Activated T-cell treated with anti-CD3 and anti-CD28 coated beads, Interleukin-2, amount 50 U/mL, for 72 hours (primary cell): ENCODE measurements at regions not wholly inside any gene's neighbourhood (a gene's known extent, or its start where the extent isn't known, plus 50 kb on each side); places are given as distances from the start of the nearest gene placed in this dataset.
A peak's percentile ranks its signal among the peaks of the same experiment; 100 is the strongest.

Experiments used
- ATAC-seq, 2 donors: fragments of 150-1000 bp; cut with Tn5 transposase; replicated peaks in 1 of 2; 2 replicates each; pipeline ENCODE4 v1.10.0; 2021; ENCODE audit warnings: moderate library complexity in 2 of 2, mild to moderate bottlenecking in 1 of 2
- DNase-seq, 2 donors: peaks; one replicate each; pipeline ENCODE4 v3.0.0; 2021 to 2022; ENCODE audit warnings: mixed read lengths in 1 of 2
- H3K27ac Mint-ChIP-seq: one replicate; pipeline ENCODE4 v1.8.0; 2022; ENCODE audit warnings: mild to moderate bottlenecking, moderate library complexity, mixed read lengths
- H3K27me3 Mint-ChIP-seq: one replicate; pipeline ENCODE4 v1.8.0; 2022; ENCODE audit warnings: low read depth, mixed read lengths
- H3K36me3 Mint-ChIP-seq, 2 donors: one replicate each; pipeline ENCODE4 v1.8.0; 2022; ENCODE audit warnings: mixed read lengths in 2 of 2, mild to moderate bottlenecking in 1 of 2; ENCODE audit not compliant: insufficient read depth in 2 of 2
- H3K4me1 Mint-ChIP-seq: one replicate; pipeline ENCODE4 v1.8.0; 2022; ENCODE audit warnings: low read depth, mixed read lengths
- H3K4me3 Mint-ChIP-seq, 2 donors: one replicate each; pipeline ENCODE4 v1.8.0; 2022; ENCODE audit warnings: mild to moderate bottlenecking in 2 of 2, mixed read lengths in 2 of 2, moderate library complexity in 2 of 2
- H3K9me3 Mint-ChIP-seq, 2 donors: one replicate each; pipeline ENCODE4 v1.8.0; 2022; ENCODE audit warnings: mixed read lengths in 2 of 2

DNA sequence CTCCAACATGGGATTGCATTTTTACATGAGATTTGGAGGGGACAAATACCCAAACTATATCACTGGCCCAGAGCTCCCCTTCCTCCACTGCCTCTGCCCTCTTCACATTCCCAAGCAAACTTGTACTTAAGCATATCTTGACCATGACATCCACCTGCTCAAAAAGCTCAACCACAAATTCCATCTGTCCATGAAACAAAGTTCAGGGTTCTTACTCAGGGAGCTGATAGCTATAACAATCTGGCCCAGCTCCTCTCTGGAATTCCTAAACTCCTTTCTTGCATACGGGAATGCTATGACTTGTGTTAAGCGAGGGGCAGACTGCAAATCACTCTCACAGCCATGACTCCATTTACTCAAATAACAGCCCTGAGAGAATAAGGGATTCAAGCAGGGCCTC, 152.1 kb downstream of the GALC start:
- H3K27ac Mint-ChIP-seq: no peak overlapping the region
- no peak for ATAC-seq
- no peaks in the 10 kb centered on the region for H3K36me3 Mint-ChIP-seq
- no peaks in the 10 kb centered on the region for H3K4me1 Mint-ChIP-seq
- H3K9me3 Mint-ChIP-seq: peaks cover 0 to 2% of the 10 kb centered on the region in 2 donors
- DNase-seq: no peak
- peaks cover 6% of the 10 kb centered on the region for H3K27me3 Mint-ChIP-seq
- no peak overlapping the region for H3K4me3 Mint-ChIP-seq

DNA sequence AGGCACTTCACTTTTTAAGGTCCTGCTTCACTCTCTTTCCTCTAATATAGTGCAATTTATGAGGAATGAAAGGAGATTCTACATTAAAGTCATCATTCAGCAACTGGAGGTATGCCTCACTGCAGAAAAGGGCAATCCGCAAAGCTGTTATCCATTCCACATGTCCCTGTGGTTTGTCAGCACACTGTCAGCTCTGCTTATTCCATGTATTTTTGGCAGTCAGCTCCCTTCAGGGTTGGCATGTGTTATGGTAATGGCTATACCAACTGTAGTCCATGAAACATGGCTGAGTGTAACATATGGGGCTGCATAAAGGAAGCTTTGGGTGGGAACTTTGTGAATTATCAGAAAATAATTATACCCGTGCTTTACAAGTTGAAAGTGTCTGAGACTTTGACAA, 154.1 kb downstream of the GALC start:
- Mint-ChIP-seq H3K9me3 (no peaks in the 10 kb centered on the region), H3K4me3 (no peak overlapping the region), H3K27me3 (no peaks in the 10 kb centered on the region), H3K36me3 (no peaks in the 10 kb centered on the region), H3K4me1 (no peaks in the 10 kb centered on the region), H3K27ac (no peak overlapping the region)
- ATAC-seq: no peak
- no peak for DNase-seq

DNA sequence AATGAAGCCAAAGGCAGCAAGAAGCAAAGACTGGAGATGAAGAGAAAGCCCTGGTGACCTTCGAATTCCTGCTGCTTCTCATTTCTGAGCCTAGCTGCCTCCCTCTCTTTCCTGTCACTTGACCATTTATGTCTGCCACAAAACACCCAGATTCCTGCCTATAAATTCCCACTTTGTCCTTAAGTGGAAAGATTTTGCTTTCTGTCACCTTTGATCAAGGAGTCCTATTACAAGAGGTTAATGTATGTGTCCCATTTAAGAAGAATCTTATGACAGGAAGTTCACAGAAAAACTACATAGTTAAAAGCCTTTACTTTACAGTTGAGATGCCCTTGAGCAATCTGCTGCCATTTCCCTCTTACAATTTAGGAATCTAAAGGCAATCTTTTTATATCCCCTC, 155.7 kb downstream of the GALC start:
- Mint-ChIP-seq H3K4me3 (no peak overlapping the region), H3K36me3 (no peaks in the 10 kb centered on the region), H3K27me3 (peaks cover 8% of the 10 kb centered on the region), H3K27ac (no peak overlapping the region), H3K4me1 (no peaks in the 10 kb centered on the region), H3K9me3 (no peaks in the 10 kb centered on the region)
- DNase-seq (no peak), ATAC-seq (no peak)

DNA sequence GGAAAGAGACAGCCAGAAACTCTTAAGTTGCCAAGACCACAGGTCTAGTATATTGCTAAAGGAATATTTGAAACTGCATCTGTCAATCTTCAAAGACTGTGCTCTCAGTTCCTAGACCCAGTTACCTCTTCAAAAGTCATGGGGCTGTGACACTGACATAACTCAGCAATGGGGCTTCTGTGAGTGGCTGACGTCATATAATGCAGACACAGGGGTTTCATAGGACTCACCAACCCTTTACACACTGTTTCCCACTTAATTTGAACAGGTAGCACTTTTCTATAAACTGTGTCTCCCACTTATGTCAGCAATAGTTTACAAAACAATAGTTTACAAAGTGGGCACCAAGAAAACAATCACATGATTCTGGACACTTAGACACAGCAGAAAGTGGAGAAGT, 158.4 kb downstream of the GALC start:
- Mint-ChIP-seq H3K27ac (no peak overlapping the region), H3K4me3 (no peak overlapping the region), H3K27me3 (peaks cover 8% of the 10 kb centered on the region), H3K36me3 (no peaks in the 10 kb centered on the region), H3K4me1 (no peaks in the 10 kb centered on the region), H3K9me3 (no peaks in the 10 kb centered on the region)
- no peak for ATAC-seq
- DNase-seq: no peak

DNA sequence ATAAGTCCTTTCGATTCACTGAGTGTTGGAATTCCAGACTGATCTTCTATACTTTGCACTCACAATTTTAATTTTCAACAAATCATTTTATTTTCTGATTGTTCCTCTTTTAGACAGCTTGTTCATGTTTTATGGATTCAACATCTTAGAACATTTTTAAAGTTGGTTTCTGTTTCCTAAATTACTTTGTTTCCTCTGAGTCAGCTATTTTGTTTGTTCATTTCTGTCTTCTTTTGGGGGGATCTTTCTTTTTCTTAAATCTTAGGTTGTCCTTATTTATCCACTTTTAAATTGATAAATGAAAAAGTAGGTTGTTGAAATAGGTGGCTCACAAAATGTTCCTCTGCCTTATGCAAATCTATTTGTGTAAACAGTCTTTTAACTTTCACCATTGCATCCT, 160.0 kb downstream of the GALC start:
- peaks cover 8% of the 10 kb centered on the region for H3K27me3 Mint-ChIP-seq
- no peaks in the 10 kb centered on the region for H3K36me3 Mint-ChIP-seq
- no peak overlapping the region for H3K4me3 Mint-ChIP-seq
- no peaks in the 10 kb centered on the region for H3K4me1 Mint-ChIP-seq
- ATAC-seq: no peak
- no peak overlapping the region for H3K27ac Mint-ChIP-seq
- no peaks in the 10 kb centered on the region for H3K9me3 Mint-ChIP-seq
- DNase-seq: no peak

DNA sequence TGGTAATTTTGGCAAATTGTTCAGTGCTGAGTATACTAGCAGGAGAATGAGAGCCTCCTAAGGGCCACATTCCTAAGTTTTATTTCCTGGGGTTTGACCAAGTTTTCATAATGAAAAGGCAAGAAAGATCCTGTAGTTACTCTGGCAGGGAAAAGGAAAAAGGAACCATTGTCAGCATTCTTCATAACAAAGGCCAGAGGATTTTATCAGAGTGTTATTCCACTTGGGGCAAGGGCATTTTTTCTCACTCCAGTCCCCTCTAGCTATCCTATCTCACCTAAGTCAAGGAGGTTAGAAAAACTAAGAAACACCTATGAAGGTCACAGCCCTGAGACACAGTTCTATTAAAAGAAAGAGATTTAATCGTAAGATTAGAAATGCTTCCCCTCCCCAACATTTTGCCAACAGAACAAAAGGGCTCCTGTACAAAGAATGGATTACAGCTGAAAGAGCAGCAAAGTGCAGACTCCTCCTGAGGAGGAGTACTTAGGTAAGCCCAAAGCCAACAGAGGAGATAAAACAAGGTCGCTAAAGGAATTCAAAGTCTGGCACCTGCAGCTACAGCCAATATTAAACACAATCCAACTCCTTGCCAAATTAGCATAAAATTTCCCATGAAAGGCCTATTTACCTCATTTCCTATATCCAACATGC, 162.4 kb downstream of the GALC start:
- Mint-ChIP-seq H3K9me3 (no peaks in the 10 kb centered on the region), H3K4me1 (no peaks in the 10 kb centered on the region), H3K27ac (peak overlapping the region; percentile 38), H3K36me3 (no peaks in the 10 kb centered on the region), H3K27me3 (peaks cover 8% of the 10 kb centered on the region), H3K4me3 (no peak overlapping the region)
- DNase-seq (no peak), ATAC-seq (no peak)

DNA sequence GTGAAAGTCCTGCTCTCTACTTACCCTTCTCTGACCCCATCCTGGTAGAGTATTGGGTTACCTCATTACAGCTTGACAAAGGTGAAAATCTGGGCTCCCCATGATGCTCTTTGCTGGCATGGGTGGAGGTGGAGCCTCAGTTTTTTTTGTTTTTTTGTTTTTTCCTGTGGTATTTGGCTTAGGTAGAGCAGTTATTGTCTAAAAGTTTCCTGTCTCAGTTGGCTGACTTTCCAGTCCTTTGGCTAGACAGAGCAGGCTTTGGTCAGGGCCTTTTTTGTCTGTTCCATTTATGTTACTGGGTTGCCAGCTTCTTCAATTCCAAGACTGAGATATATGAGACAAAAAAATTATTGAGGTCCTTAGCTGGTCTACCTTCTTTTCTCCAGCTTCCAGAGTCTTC, 163.4 kb downstream of the GALC start:
- H3K9me3 Mint-ChIP-seq: no peaks in the 10 kb centered on the region
- peaks cover 8% of the 10 kb centered on the region for H3K27me3 Mint-ChIP-seq
- H3K36me3 Mint-ChIP-seq: no peaks in the 10 kb centered on the region
- no peak overlapping the region for H3K4me3 Mint-ChIP-seq
- no peaks in the 10 kb centered on the region for H3K4me1 Mint-ChIP-seq
- ATAC-seq: no peak
- no peak overlapping the region for H3K27ac Mint-ChIP-seq
- no peak for DNase-seq

DNA sequence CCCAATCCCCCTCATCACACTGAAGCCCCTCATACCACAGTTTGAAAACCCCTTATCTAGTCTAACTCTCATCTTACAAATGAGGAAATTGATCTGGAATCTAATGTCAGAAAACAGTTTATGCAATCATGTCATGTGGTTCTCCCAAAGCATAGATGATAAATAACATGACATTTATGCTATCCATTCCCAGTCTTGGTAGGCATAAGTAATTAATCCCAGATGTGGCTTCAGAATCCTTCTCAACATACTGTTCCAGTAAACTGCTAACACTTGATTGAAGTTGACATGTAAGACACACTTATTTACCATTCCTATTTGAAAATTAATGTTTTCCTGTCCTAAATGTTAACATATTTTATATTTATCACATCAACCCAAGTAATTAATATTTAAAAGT, 168.7 kb downstream of the GALC start:
- ATAC-seq (no peak), DNase-seq (no peak)
- Mint-ChIP-seq H3K36me3 (no peaks in the 10 kb centered on the region), H3K9me3 (no peaks in the 10 kb centered on the region), H3K27ac (no peak overlapping the region), H3K27me3 (no peaks in the 10 kb centered on the region), H3K4me3 (no peak overlapping the region), H3K4me1 (no peaks in the 10 kb centered on the region)

DNA sequence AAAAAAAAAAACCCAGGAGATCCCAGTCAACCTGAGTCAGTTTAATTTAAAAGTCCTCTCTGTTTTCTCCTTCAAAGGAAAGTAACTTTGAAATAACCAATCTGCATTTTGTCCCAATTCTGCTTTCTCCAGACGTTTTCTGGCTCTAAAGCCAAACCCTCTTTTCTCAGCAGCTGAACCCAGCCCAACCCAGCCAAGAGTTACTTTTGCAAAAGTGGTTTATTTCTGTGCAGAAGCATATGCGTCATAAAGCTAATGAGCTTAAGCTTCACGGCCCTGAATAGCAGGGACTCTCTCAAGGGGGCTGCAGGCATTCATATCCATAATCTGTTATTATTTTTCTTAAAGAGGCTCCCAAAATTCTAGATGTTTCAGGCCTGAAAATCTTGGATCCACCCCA, 176.6 kb downstream of the GALC start:
- Mint-ChIP-seq H3K27ac (no peak overlapping the region), H3K27me3 (peaks cover 15% of the 10 kb centered on the region), H3K9me3 (peaks cover 6 to 11% of the 10 kb centered on the region in 2 donors), H3K4me3 (no peak overlapping the region), H3K36me3 (peaks cover 0 to 5% of the 10 kb centered on the region in 2 donors), H3K4me1 (no peaks in the 10 kb centered on the region)
- ATAC-seq (no peak), DNase-seq (no peak)

DNA sequence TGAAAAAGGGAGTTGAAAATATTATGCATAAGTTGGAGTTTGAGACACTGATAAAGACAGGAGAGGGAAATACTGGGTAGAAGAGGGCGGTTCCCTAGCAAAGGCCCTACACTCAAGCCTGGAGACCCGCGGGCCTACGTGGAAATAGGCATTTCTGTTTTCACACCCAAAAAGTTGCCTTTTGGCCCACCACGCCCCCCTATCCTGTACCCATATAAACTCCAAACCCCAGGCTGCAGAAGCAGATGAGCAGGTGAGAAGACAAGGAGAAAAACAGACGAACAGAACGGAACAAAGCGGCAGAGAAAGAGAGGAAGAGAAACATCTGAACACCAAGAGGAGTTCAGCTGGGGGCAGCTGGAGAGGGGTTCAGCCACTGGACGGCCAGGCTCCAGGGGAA, 177.9 kb downstream of the GALC start:
- H3K9me3 Mint-ChIP-seq: peaks cover 6 to 11% of the 10 kb centered on the region in 2 donors
- no peak overlapping the region for H3K27ac Mint-ChIP-seq
- DNase-seq: no peak

DNA sequence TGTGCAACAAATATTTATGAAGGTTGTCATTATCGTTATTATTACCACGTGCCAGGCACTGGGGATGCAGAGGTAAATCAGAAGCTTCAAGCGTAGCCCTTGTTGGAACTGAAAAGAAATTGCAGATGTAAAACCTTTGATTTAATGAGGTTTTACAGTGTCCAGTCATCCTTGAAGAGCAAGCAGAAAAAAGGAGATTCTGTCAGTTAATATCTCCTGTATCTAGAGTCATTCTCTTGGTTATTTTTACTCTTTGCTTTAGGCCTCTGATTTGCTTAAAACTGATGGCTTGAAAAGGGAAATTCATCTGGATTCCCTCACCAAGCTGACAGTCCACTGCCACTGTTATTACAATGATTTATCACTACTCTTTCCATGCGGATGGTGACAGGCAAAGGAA, 179.3 kb downstream of the GALC start:
- Mint-ChIP-seq H3K36me3 (peaks cover 0 to 4% of the 10 kb centered on the region in 2 donors), H3K27me3 (peaks cover 12% of the 10 kb centered on the region), H3K4me1 (no peaks in the 10 kb centered on the region), H3K4me3 (no peak overlapping the region), H3K9me3 (peaks cover 6 to 8% of the 10 kb centered on the region in 2 donors), H3K27ac (no peak overlapping the region)
- DNase-seq: no peak
- no peak for ATAC-seq

More for the DNA sequence above, 177.9 kb downstream of the GALC start:
- H3K4me3 Mint-ChIP-seq: no peak overlapping the region
- no peaks in the 10 kb centered on the region for H3K4me1 Mint-ChIP-seq
- H3K36me3 Mint-ChIP-seq: peaks cover 0 to 5% of the 10 kb centered on the region in 2 donors
- no peak for ATAC-seq
- H3K27me3 Mint-ChIP-seq: peaks cover 15% of the 10 kb centered on the region

DNA sequence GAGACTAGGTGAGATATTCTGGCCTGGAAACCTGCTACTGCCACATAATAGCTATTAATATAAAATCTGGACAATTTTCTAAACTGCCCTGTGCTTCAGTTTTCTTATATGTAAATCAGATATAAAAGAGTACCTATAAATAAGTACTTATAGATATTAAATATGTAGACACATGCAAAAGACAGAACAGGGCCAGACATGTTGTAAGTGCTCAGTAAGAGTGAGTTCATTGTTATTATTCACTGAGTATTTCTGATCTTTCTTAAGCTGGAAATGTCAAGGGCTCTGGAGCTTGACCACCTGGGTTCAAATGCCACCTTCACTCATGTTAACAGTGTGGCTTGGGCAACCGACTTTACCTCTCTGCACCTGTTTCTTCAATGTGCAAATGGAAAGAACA, 179.8 kb downstream of the GALC start:
- H3K27me3 Mint-ChIP-seq: peaks cover 7% of the 10 kb centered on the region
- no peak overlapping the region for H3K4me3 Mint-ChIP-seq
- DNase-seq (no peak), ATAC-seq (no peak)
- no peaks in the 10 kb centered on the region for H3K36me3 Mint-ChIP-seq
- H3K27ac Mint-ChIP-seq: no peak overlapping the region
- no peaks in the 10 kb centered on the region for H3K4me1 Mint-ChIP-seq
- peaks cover 1 to 6% of the 10 kb centered on the region in 2 donors for H3K9me3 Mint-ChIP-seq

DNA sequence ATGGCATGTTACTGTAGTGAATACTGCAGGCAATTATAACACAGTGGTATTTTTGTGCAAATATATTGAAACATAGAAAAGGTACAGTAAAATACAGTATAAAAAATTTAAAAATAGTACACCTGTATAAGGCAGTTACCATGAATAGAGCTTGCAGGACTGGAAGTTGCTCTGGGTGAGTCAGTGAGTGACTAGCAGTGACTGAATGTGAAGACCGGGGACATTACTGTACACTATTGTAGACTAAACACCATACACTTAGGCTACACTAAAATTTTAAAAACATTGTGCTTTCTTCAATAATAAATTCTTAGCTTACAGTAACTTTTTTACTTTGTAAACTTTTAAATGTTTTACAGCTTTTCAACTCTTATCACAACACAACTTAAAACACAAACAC, 181.7 kb downstream of the GALC start:
- Mint-ChIP-seq H3K36me3 (no peaks in the 10 kb centered on the region), H3K9me3 (peaks cover 0 to 2% of the 10 kb centered on the region in 2 donors), H3K4me3 (no peak overlapping the region), H3K27me3 (peaks cover 6% of the 10 kb centered on the region), H3K27ac (no peak overlapping the region), H3K4me1 (no peaks in the 10 kb centered on the region)
- DNase-seq (no peak), ATAC-seq (no peak)

DNA sequence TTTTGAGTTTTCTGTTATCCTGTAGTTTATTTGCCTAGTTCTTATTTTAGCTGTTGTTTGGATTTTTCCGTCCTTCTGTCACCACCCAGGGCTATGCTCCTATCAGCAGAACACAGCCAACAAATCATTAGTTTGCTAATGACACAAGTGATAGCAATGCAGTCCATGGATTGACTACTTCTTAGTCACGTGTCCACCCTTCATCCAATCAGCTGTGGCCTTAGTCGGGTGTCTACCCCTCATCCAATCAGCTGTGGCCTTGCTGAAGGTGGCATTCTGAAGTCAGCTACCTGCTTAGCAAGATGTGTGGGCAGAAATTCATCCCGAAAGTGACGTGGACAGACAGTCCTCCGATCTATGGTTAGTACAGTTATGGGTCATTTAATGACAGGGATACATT, 182.3 kb downstream of the GALC start:
- Mint-ChIP-seq H3K27me3 (peaks cover 6% of the 10 kb centered on the region), H3K36me3 (no peaks in the 10 kb centered on the region), H3K9me3 (peaks cover 0 to 2% of the 10 kb centered on the region in 2 donors), H3K4me3 (no peak overlapping the region), H3K27ac (no peak overlapping the region), H3K4me1 (no peaks in the 10 kb centered on the region)
- ATAC-seq: no peak
- DNase-seq: no peak
